ENCODE measurements at regions not wholly inside any gene's neighbourhood (a gene's known extent, or its start where the extent isn't known, plus 50 kb on each side); places are given as distances from the start of the nearest gene placed in this dataset.
A peak's percentile ranks its signal among the peaks of the same experiment; 100 is the strongest.

GRCh38 chr3:150293401-150294001 lies 114.6 kb upstream of the TSC22D2 start:
- no peak for TF ChIP-seq CTCF (IDR thresholded peaks at IDR 0.05)
- no peak overlapping the region for H3K4me3 ChIP-seq
- no peaks in the 10 kb centered on the region for H3K36me3 ChIP-seq (ENCODE audit: low read depth)
- ATAC-seq (no peak), DNase-seq (no peak)
- H3K4me1 ChIP-seq (ENCODE audit: low read depth) = peaks cover 8% of the 10 kb centered on the region
- intact Hi-C loops (cut with DNase I, micrococcal nuclease) = no loop called here
- H3K9me3 ChIP-seq = no peaks in the 10 kb centered on the region

GRCh38 chr3:150292891-150293290 lies 115.2 kb upstream of the TSC22D2 start:
- intact Hi-C loops (cut with DNase I, micrococcal nuclease) = no loop called here
- no peak for TF ChIP-seq CTCF (IDR thresholded peaks at IDR 0.05)
- H3K9me3 ChIP-seq = no peaks in the 10 kb centered on the region
- ATAC-seq = no peak
- H3K4me1 ChIP-seq (ENCODE audit: low read depth) = peaks cover 8% of the 10 kb centered on the region
- H3K36me3 ChIP-seq (ENCODE audit: low read depth) = no peaks in the 10 kb centered on the region
- no peak for DNase-seq
- no peak overlapping the region for H3K4me3 ChIP-seq

- no peak for TF ChIP-seq CTCF (IDR thresholded peaks at IDR 0.05)
- DNase-seq (no peak), ATAC-seq (no peak)
- Histone ChIP-seq H3K4me1 (ENCODE audit: low read depth) (peaks cover 8% of the 10 kb centered on the region), H3K9me3 (no peaks in the 10 kb centered on the region), H3K4me3 (no peak overlapping the region), H3K36me3 (ENCODE audit: low read depth) (no peaks in the 10 kb centered on the region)
- intact Hi-C loops (cut with DNase I, micrococcal nuclease) = no loop called here
Measured at GRCh38 chr3:150291515-150291914, 116.6 kb upstream of the TSC22D2 start.

GRCh38 chr3:150286390-150287147 lies 121.5 kb upstream of the TSC22D2 start:
- ATAC-seq (peak; percentile 95), DNase-seq (peak in 1 of 3 donors; percentile 14)
- TF ChIP-seq CTCF (IDR thresholded peaks at IDR 0.05) = no peak

GRCh38 chr3:150285601-150286000 lies 122.5 kb upstream of the TSC22D2 start:
- H3K9me3 ChIP-seq = no peaks in the 10 kb centered on the region
- ATAC-seq (no peak), DNase-seq (no peak)
- no peaks in the 10 kb centered on the region for H3K4me1 ChIP-seq (ENCODE audit: low read depth)
- H3K4me3 ChIP-seq = no peak overlapping the region
- H3K36me3 ChIP-seq (ENCODE audit: low read depth) = no peaks in the 10 kb centered on the region
- intact Hi-C loops (cut with DNase I, micrococcal nuclease) = no loop called here
- no peak for TF ChIP-seq CTCF (IDR thresholded peaks at IDR 0.05)

More at GRCh38 chr3:150286390-150287147, 121.5 kb upstream of the TSC22D2 start:
- intact Hi-C loops (cut with DNase I, micrococcal nuclease) = no loop called here
- Histone ChIP-seq H3K4me3 (no peak overlapping the region), H3K36me3 (ENCODE audit: low read depth) (no peaks in the 10 kb centered on the region), H3K4me1 (ENCODE audit: low read depth) (no peaks in the 10 kb centered on the region), H3K9me3 (no peaks in the 10 kb centered on the region)
